B cell (primary cell): ENCODE measurements at regions not wholly inside any gene's neighbourhood (a gene's known extent, or its start where the extent isn't known, plus 50 kb on each side); places are given as distances from the start of the nearest gene placed in this dataset.

Source experiments
- ATAC-seq: fragments of 200-7000 bp; cut with Tn5 transposase; one replicate; pipeline ENCODE4 v1.10.0; 2021; ENCODE audit warnings: low read depth, mild to moderate bottlenecking, moderate number of reproducible peaks, moderate library complexity
- CTCF ChIA-PET: fragments of 350-600 bp; sonication (Branson Sonifier 250); formaldehyde crosslinking; loops from one replicate; lab custom pipeline; 2021; ENCODE audit warnings: antibody characterized with exemption, inconsistent platforms; lab: Charles Lee
- POLR2A ChIA-PET: fragments of 350-600 bp; sonication (Branson Sonifier 250); formaldehyde crosslinking; loops from one replicate; lab custom pipeline; 2021; ENCODE audit warnings: antibody characterized with exemption; lab: Charles Lee
- DNase-seq: peaks from one replicate; pipeline ENCODE4 v3.0.0; 2013
- H2AFZ ChIP-seq: 2 replicates; pipeline ENCODE4 v1.6.1; 2012; ENCODE audit warnings: mild to moderate bottlenecking, low read depth, low read length; ENCODE audit not compliant: insufficient read depth, poor library complexity, severe bottlenecking
- H3K27ac ChIP-seq, 2 donors: 1 replicate in 1 of 2; 2 replicates in 1 of 2; pipeline ENCODE4 v1.5.1; 2012 to 2013; ENCODE audit warnings: low read length in 2 of 2, mild to moderate bottlenecking in 2 of 2, moderate library complexity in 1 of 2
- H3K27me3 ChIP-seq, 4 experiments: fragments of 200-600 bp in 1 of 4; sonication (generic) in 1 of 4; replicated peaks in 1 of 4; 1 replicate in 2 of 4; 2 replicates in 2 of 4; pipeline versions ENCODE4 v1.6.1 to v1.7.0; 2013 to 2016; ENCODE audit warnings: low read length in 3 of 4, mild to moderate bottlenecking in 2 of 4, mixed read lengths in 1 of 4, moderate library complexity in 1 of 4; ENCODE audit not compliant: insufficient read depth in 4 of 4, control insufficient read depth in 3 of 4; ENCODE audit errors: control extremely low read depth in 1 of 4
- H3K36me3 ChIP-seq, 2 experiments: replicated peaks in 1 of 2; 1 replicate in 1 of 2; 2 replicates in 1 of 2; pipeline versions ENCODE4 v1.6.1 to v1.7.1; 2013; ENCODE audit warnings: low read length in 1 of 2; ENCODE audit not compliant: insufficient read depth in 2 of 2, control insufficient read depth in 1 of 2; ENCODE audit errors: control extremely low read depth in 1 of 2, extremely low read depth in 1 of 2
- H3K4me1 ChIP-seq, 2 donors: fragments of 200-600 bp in 1 of 2; sonication (generic) in 1 of 2; 1 replicate in 1 of 2; 2 replicates in 1 of 2; pipeline versions ENCODE4 v1.5.1 to v1.6.1; 2013 to 2017; ENCODE audit warnings: low read length in 2 of 2; ENCODE audit not compliant: control insufficient read depth in 2 of 2, insufficient read depth in 2 of 2
- H3K4me2 ChIP-seq: replicated peaks from 2 replicates; pipeline ENCODE3; 2012; ENCODE audit warnings: mild to moderate bottlenecking, low read depth, low read length; ENCODE audit not compliant: poor library complexity, severe bottlenecking
- H3K4me3 ChIP-seq, 5 experiments: fragments of 200-600 bp in 1 of 5; sonication (generic) in 1 of 5; 1 replicate in 3 of 5; 2 replicates in 2 of 5; pipeline versions ENCODE4 v1.5.1 to v1.7.0; 2011 to 2016; ENCODE audit warnings: low read length in 4 of 5, mild to moderate bottlenecking in 4 of 5, low read depth in 2 of 5, control low read depth in 1 of 5, moderate library complexity in 1 of 5; ENCODE audit not compliant: insufficient read depth in 1 of 5; ENCODE audit errors: control extremely low read depth in 1 of 5, extremely low read depth in 1 of 5
- H3K79me2 ChIP-seq: fragments of 200-600 bp; sonication (generic); one replicate; pipeline ENCODE4 v1.6.0; 2016; ENCODE audit warnings: low read length; ENCODE audit not compliant: control insufficient read depth, insufficient read depth
- H3K9ac ChIP-seq: fragments of 200-600 bp; sonication (generic); 2 replicates; pipeline ENCODE4 v1.6.1; 2017; ENCODE audit warnings: mild to moderate bottlenecking, low read length, moderate library complexity
- H3K9me3 ChIP-seq, 3 donors: one replicate each; pipeline versions ENCODE4 v1.6.1 to v1.7.1; 2013; ENCODE audit warnings: low read length in 2 of 3; ENCODE audit not compliant: control insufficient read depth in 2 of 3, insufficient read depth in 1 of 3; ENCODE audit errors: control extremely low read depth in 1 of 3
- H4K20me1 ChIP-seq: 2 replicates; pipeline ENCODE4 v1.6.0; 2012; ENCODE audit warnings: mild to moderate bottlenecking, low read length; ENCODE audit not compliant: insufficient read depth, control insufficient read depth, poor library complexity, severe bottlenecking
- H3K27ac Mint-ChIP-seq: one replicate; pipeline ENCODE4 v1.8.0; 2021; ENCODE audit warnings: mixed read lengths
- H3K27me3 Mint-ChIP-seq: one replicate; pipeline ENCODE4 v1.8.0; 2021; ENCODE audit warnings: mixed read lengths
- H3K4me1 Mint-ChIP-seq: one replicate; pipeline ENCODE4 v1.8.0; 2021; ENCODE audit warnings: mixed read lengths
- H3K4me3 Mint-ChIP-seq: one replicate; pipeline ENCODE4 v1.8.0; 2021; ENCODE audit warnings: mixed read lengths
- H3K9me3 Mint-ChIP-seq: one replicate; pipeline ENCODE4 v1.8.0; 2022; ENCODE audit warnings: mixed read lengths; ENCODE audit not compliant: insufficient read depth
- EZH2 ChIP-seq: IDR thresholded peaks from 2 replicates; pipeline ENCODE4 v1.6.1; 2012; ENCODE audit warnings: borderline replicate concordance, low read depth, mild to moderate bottlenecking, moderate library complexity, low read length; ENCODE audit not compliant: insufficient read depth, poor library complexity, severe bottlenecking
- WGBS: methylation state at CpG from one replicate; pipeline ENCODE4 v1.1.5; 2013; ENCODE audit warnings: missing lambda C conversion rate; ENCODE audit not compliant: insufficient coverage; 5-methylcytosine and 5-hydroxymethylcytosine counted together
- intact Hi-C: fragments of 100-400 bp; cut with micrococcal nuclease; formaldehyde crosslinking; loops from one replicate; pipeline ENCODE4 v1.10.0; 2022
- TF ChIP-seq, protein P1 (sequence below): fragments of 200-600 bp; IDR thresholded peaks from one replicate; pipeline ENCODE4 v1.8.0; 2022; ENCODE audit warnings: antibody characterized with exemption, mild to moderate bottlenecking

DNA sequence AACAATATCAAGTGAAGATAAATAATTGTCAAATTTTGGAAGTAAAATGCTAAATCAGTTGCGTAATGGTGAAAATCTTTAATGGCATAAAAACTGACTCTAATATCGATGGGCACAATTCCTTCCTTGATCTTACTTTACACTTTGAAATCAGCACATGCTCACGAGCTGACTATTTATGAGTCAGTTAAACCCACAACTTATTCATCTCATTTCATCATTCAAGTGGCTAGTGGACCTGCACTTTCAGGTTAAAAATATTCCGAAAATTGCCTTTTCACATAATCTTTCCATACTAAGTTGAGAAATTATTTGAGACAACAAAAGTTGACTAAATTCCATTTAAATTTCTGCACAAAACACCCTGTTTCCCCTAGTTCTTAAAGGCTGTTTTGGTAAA is 582.1 kb upstream of the TENM3 start:
- no peaks in the 10 kb centered on the region for H3K36me3 ChIP-seq
- DNase-seq (no peak), ATAC-seq (no peak)
- no peaks in the 10 kb centered on the region for H3K79me2 ChIP-seq
- ChIA-PET CTCF (no interaction called here), POLR2A (no interaction called here)
- Mint-ChIP-seq H3K27me3 (no peaks in the 10 kb centered on the region), H3K27ac (no peak overlapping the region), H3K4me3 (no peak overlapping the region), H3K9me3 (peaks cover 2% of the 10 kb centered on the region), H3K4me1 (no peaks in the 10 kb centered on the region)
- H3K27ac ChIP-seq = no peak overlapping the region
- no peak overlapping the region for H3K9ac ChIP-seq
- H2AFZ ChIP-seq = no peak overlapping the region
- TF ChIP-seq, protein P1, sequence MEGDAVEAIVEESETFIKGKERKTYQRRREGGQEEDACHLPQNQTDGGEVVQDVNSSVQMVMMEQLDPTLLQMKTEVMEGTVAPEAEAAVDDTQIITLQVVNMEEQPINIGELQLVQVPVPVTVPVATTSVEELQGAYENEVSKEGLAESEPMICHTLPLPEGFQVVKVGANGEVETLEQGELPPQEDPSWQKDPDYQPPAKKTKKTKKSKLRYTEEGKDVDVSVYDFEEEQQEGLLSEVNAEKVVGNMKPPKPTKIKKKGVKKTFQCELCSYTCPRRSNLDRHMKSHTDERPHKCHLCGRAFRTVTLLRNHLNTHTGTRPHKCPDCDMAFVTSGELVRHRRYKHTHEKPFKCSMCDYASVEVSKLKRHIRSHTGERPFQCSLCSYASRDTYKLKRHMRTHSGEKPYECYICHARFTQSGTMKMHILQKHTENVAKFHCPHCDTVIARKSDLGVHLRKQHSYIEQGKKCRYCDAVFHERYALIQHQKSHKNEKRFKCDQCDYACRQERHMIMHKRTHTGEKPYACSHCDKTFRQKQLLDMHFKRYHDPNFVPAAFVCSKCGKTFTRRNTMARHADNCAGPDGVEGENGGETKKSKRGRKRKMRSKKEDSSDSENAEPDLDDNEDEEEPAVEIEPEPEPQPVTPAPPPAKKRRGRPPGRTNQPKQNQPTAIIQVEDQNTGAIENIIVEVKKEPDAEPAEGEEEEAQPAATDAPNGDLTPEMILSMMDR = no peak
- TF ChIP-seq EZH2 = no peak
- no peaks in the 10 kb centered on the region for H3K27me3 ChIP-seq
- peaks cover 0 to 4% (median 0%) of the 10 kb centered on the region in 3 donors for H3K9me3 ChIP-seq
- 60% methylated on average over 1 of the region's 4 CpGs for WGBS
- intact Hi-C loops = no loop called here
- no peak overlapping the region for H3K4me3 ChIP-seq
- no peaks in the 10 kb centered on the region for H3K4me1 ChIP-seq
- no peak overlapping the region for H3K4me2 ChIP-seq
- no peaks in the 10 kb centered on the region for H4K20me1 ChIP-seq

DNA sequence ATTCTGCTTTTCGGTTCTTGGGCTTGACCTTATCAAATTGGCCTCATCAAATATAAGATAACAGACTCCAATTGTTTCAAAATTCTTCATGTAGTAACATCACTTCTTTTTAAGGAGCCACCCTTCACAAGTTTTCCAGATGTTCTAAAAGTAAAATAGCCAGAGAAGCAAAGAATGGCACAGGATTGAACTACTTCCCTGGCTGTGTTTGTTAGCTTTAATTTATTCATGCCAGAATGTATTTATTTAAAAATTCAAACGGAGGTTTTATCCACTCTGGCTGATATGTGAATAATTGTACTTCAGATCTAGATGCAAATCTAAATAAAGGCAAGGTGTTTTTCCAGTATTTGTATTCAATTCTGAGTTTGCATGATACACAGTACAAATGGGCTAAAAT is 581.3 kb upstream of the TENM3 start:
- Mint-ChIP-seq H3K4me3 (no peak overlapping the region), H3K27me3 (no peaks in the 10 kb centered on the region), H3K9me3 (peaks cover 2% of the 10 kb centered on the region), H3K27ac (no peak overlapping the region), H3K4me1 (no peaks in the 10 kb centered on the region)
- ChIA-PET POLR2A (no interaction called here), CTCF (no interaction called here)
- no peak for TF ChIP-seq EZH2
- TF ChIP-seq, protein P1 = no peak
- H3K9me3 ChIP-seq = peaks cover 0 to 4% (median 0%) of the 10 kb centered on the region in 3 donors
- H3K4me1 ChIP-seq = no peaks in the 10 kb centered on the region
- DNase-seq = no peak
- H3K36me3 ChIP-seq = no peaks in the 10 kb centered on the region
- no peak overlapping the region for H3K27ac ChIP-seq
- H3K9ac ChIP-seq = no peak overlapping the region
- no peak overlapping the region for H3K4me3 ChIP-seq
- no peak overlapping the region for H2AFZ ChIP-seq
- no peaks in the 10 kb centered on the region for H4K20me1 ChIP-seq
- H3K27me3 ChIP-seq = no peaks in the 10 kb centered on the region
- H3K79me2 ChIP-seq = no peaks in the 10 kb centered on the region
- 50% methylated on average over 1 of the region's 2 CpGs for WGBS
- intact Hi-C loops = no loop called here
- no peak overlapping the region for H3K4me2 ChIP-seq
- no peak for ATAC-seq
